A549 (cell line): ENCODE measurements at regions not wholly inside any gene's neighbourhood (a gene's known extent, or its start where the extent isn't known, plus 50 kb on each side); places are given as distances from the start of the nearest gene placed in this dataset.

Experiments used
- CHD2 ChIP-seq: fragments of 150-350 bp; IDR thresholded peaks from 2 replicates; pipeline ENCODE4 v1.6.1; 2014; ENCODE audit warnings: low read length; ENCODE audit not compliant: partially characterized antibody
- MAFK ChIP-seq: fragments of 450-650 bp; IDR thresholded peaks from 2 replicates; pipeline ENCODE4 v1.6.1; 2014; ENCODE audit not compliant: partially characterized antibody
- NPAS2 ChIP-seq: fragments of 250-450 bp; sonication (Bioruptor Pico); IDR thresholded peaks from 2 replicates; pipeline ENCODE4 v1.8.0; 2022; ENCODE audit warnings: mild to moderate bottlenecking, moderate library complexity, borderline replicate concordance
- TF ChIP-seq, protein P1 (sequence below): fragments of >200 bp; sonication (Bioruptor Twin); formaldehyde crosslinking; IDR thresholded peaks from 3 replicates; pipeline ENCODE4 v1.5.1; 2016

- TF ChIP-seq NPAS2 (CRISPR knock-in tag) (no peak), CHD2 (no peak), MAFK (no peak)
- TF ChIP-seq, protein P1, sequence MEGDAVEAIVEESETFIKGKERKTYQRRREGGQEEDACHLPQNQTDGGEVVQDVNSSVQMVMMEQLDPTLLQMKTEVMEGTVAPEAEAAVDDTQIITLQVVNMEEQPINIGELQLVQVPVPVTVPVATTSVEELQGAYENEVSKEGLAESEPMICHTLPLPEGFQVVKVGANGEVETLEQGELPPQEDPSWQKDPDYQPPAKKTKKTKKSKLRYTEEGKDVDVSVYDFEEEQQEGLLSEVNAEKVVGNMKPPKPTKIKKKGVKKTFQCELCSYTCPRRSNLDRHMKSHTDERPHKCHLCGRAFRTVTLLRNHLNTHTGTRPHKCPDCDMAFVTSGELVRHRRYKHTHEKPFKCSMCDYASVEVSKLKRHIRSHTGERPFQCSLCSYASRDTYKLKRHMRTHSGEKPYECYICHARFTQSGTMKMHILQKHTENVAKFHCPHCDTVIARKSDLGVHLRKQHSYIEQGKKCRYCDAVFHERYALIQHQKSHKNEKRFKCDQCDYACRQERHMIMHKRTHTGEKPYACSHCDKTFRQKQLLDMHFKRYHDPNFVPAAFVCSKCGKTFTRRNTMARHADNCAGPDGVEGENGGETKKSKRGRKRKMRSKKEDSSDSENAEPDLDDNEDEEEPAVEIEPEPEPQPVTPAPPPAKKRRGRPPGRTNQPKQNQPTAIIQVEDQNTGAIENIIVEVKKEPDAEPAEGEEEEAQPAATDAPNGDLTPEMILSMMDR: no peak
These were observed 85.3 kb upstream of the RNU6-1 start for GRCh38 chr15:67925182-67925581.
